SK-N-SH (cell line): ENCODE measurements at regions not wholly inside any gene's neighbourhood (a gene's known extent, or its start where the extent isn't known, plus 50 kb on each side); places are given as distances from the start of the nearest gene placed in this dataset.

ENCODE experiments used
- CTCF ChIA-PET: fragments of 300-600, 350-600 bp; formaldehyde crosslinking; extraction: SDS; loops from one replicate; lab custom pipeline; 2021; lab: Yijun Ruan, JAX
- POLR2A ChIA-PET: fragments of 350-600 bp; sonication (Branson Sonifier 250); formaldehyde crosslinking; extraction: SDS; loops from one replicate; lab custom pipeline; 2020; ENCODE audit warnings: antibody characterized with exemption, inconsistent platforms; lab: Yijun Ruan, JAX
- DNase-seq: peaks from one replicate; pipeline ENCODE4 v3.0.0; 2012
- H2AFZ ChIP-seq: fragments of 200-600 bp; sonication (generic); 2 replicates; pipeline ENCODE4 v1.8.1; 2016; ENCODE audit warnings: antibody characterized with exemption, mild to moderate bottlenecking, low read depth
- H3F3A ChIP-seq: fragments of 200-600 bp; sonication (generic); replicated peaks from 2 replicates; pipeline ENCODE3; 2016; ENCODE audit warnings: antibody characterized with exemption, mild to moderate bottlenecking; ENCODE audit not compliant: insufficient read depth
- H3K27ac ChIP-seq, 2 experiments: fragments of 200-500 bp in 1 of 2; fragments of 200-600 bp in 1 of 2; sonication (Bioruptor generic) in 1 of 2; sonication (generic), shearing (Covaris generic) in 1 of 2; 2 replicates each; pipeline versions ENCODE4 v1.5.1 to v1.6.1; 2014 to 2016; ENCODE audit warnings: low read depth in 2 of 2, inconsistent platforms in 1 of 2, low read length in 1 of 2, mild to moderate bottlenecking in 1 of 2, mixed read lengths in 1 of 2
- H3K27me3 ChIP-seq: fragments of 200-600 bp; sonication (generic), shearing (Covaris generic); 2 replicates; pipeline ENCODE4 v1.6.1; 2016; ENCODE audit warnings: mixed run types; ENCODE audit not compliant: insufficient read depth
- H3K36me3 ChIP-seq, 2 experiments: fragments of 200-500 bp in 1 of 2; fragments of 200-600 bp in 1 of 2; sonication (Bioruptor generic) in 1 of 2; sonication (generic) in 1 of 2; replicated peaks in 1 of 2; 2 replicates each; pipeline versions ENCODE3 to v1.5.1; 2014 to 2016; ENCODE audit warnings: low read length in 1 of 2, mild to moderate bottlenecking in 1 of 2; ENCODE audit not compliant: insufficient read depth in 2 of 2, control insufficient read depth in 1 of 2
- H3K4me1 ChIP-seq, 2 experiments: fragments of 200-500 bp in 1 of 2; fragments of 200-600 bp in 1 of 2; sonication (Bioruptor generic) in 1 of 2; sonication (generic), shearing (Covaris generic) in 1 of 2; 2 replicates each; pipeline versions ENCODE4 v1.5.1 to v1.6.1; 2014 to 2016; ENCODE audit warnings: low read depth in 1 of 2, low read length in 1 of 2, mixed run types in 1 of 2; ENCODE audit not compliant: insufficient read depth in 2 of 2, control insufficient read depth in 1 of 2
- H3K4me2 ChIP-seq: fragments of 200-600 bp; sonication (generic), shearing (Covaris generic); 2 replicates; pipeline ENCODE4 v1.6.1; 2017; ENCODE audit warnings: mixed run types
- H3K4me3 ChIP-seq, 2 experiments: fragments of 200-500 bp in 1 of 2; fragments of 200-600 bp in 1 of 2; sonication (Bioruptor generic) in 1 of 2; sonication (generic), shearing (Covaris generic) in 1 of 2; 2 replicates each; pipeline versions ENCODE4 v1.5.1 to v1.8.1; 2014 to 2016; ENCODE audit warnings: low read depth in 2 of 2, inconsistent platforms in 1 of 2, low read length in 1 of 2, mild to moderate bottlenecking in 1 of 2, mixed read lengths in 1 of 2, moderate library complexity in 1 of 2
- H3K79me2 ChIP-seq: fragments of 200-600 bp; sonication (generic); 2 replicates; pipeline ENCODE4 v1.8.1; 2017; ENCODE audit warnings: mild to moderate bottlenecking; ENCODE audit not compliant: insufficient read depth
- H3K9ac ChIP-seq: fragments of 200-600 bp; sonication (generic); 2 replicates; pipeline ENCODE4 v1.6.1; 2017; ENCODE audit warnings: mixed run types
- H3K9me2 ChIP-seq: fragments of 200-600 bp; sonication (generic); 2 replicates; pipeline ENCODE4 v1.6.1; 2017; ENCODE audit warnings: mixed run types
- H3K9me3 ChIP-seq: fragments of 200-600 bp; sonication (generic); 2 replicates; pipeline ENCODE4 v1.6.1; 2017; ENCODE audit warnings: mixed run types, mild to moderate bottlenecking, moderate library complexity
- H4K20me1 ChIP-seq: fragments of 200-600 bp; sonication (generic); 2 replicates; pipeline ENCODE4 v1.6.1; 2017; ENCODE audit warnings: mild to moderate bottlenecking, mixed run types; ENCODE audit not compliant: insufficient read depth
- ELF1 ChIP-seq: IDR thresholded peaks from 2 replicates; pipeline ENCODE4 v1.4.0; 2012
- EP300 ChIP-seq, 2 experiments: IDR thresholded peaks; 2 replicates each; pipeline versions ENCODE4 v1.4.0 to v1.6.1; 2012; ENCODE audit warnings: borderline replicate concordance in 1 of 2, low read depth in 1 of 2, low read length in 1 of 2
- EZH2phosphoT487 ChIP-seq: fragments of 200-600 bp; sonication (generic); IDR thresholded peaks from 2 replicates; pipeline ENCODE4 v1.6.1; 2017; ENCODE audit warnings: low read depth, mixed run types, mild to moderate bottlenecking, antibody characterized with exemption, moderate library complexity, borderline replicate concordance
- FOSL2 ChIP-seq: IDR thresholded peaks from 2 replicates; pipeline ENCODE4 v1.4.0; 2012; ENCODE audit warnings: low read depth, mild to moderate bottlenecking, moderate library complexity, borderline replicate concordance
- MEF2A ChIP-seq: IDR thresholded peaks from 2 replicates; pipeline ENCODE4 v1.4.0; 2012; ENCODE audit warnings: low read depth, borderline replicate concordance
- NFIC ChIP-seq: IDR thresholded peaks from 2 replicates; pipeline ENCODE4 v1.4.0; 2012; ENCODE audit warnings: borderline replicate concordance
- RCOR1 ChIP-seq: fragments of 150-350 bp; IDR thresholded peaks from 2 replicates; pipeline ENCODE4 v1.6.1; 2017; ENCODE audit warnings: antibody characterized with exemption, low read length
- SIN3A ChIP-seq: IDR thresholded peaks from 2 replicates; pipeline ENCODE4 v1.6.1; 2012; ENCODE audit warnings: low read depth, mild to moderate bottlenecking, low read length, moderate library complexity, borderline replicate concordance
- TAF1 ChIP-seq: IDR thresholded peaks from 2 replicates; pipeline ENCODE4 v1.6.1; 2012; ENCODE audit warnings: low read depth, mild to moderate bottlenecking, low read length, moderate library complexity, borderline replicate concordance
- WGBS: methylation state at CpG from one replicate; pipeline ENCODE4 v1.1.6; 2017; ENCODE audit warnings: low lambda C conversion rate; 5-methylcytosine and 5-hydroxymethylcytosine counted together
- TF ChIP-seq, protein P1 (sequence below): IDR thresholded peaks from 2 replicates; pipeline ENCODE4 v1.4.0; 2012; ENCODE audit warnings: low read depth, borderline replicate concordance
- TF ChIP-seq, protein P2 (sequence below): IDR thresholded peaks from 2 replicates; pipeline ENCODE4 v1.4.0; 2012; ENCODE audit warnings: low read depth
- TF ChIP-seq, protein P3 (sequence below): IDR thresholded peaks from 2 replicates; pipeline ENCODE4 v1.4.0; 2012; ENCODE audit warnings: low read depth, borderline replicate concordance
- TF ChIP-seq, protein P4 (sequence below): IDR thresholded peaks from 2 replicates; pipeline ENCODE4; 2012
- TF ChIP-seq, protein P5 (sequence below): IDR thresholded peaks from 2 replicates; pipeline ENCODE4 v1.6.1; 2012; ENCODE audit warnings: mild to moderate bottlenecking, low read depth, low read length, moderate library complexity
- TF ChIP-seq, protein P6 (sequence below): fragments of 150-350 bp; IDR thresholded peaks from 2 replicates; pipeline ENCODE4 v1.6.1; 2016; ENCODE audit warnings: mild to moderate bottlenecking, low read depth, low read length

DNA sequence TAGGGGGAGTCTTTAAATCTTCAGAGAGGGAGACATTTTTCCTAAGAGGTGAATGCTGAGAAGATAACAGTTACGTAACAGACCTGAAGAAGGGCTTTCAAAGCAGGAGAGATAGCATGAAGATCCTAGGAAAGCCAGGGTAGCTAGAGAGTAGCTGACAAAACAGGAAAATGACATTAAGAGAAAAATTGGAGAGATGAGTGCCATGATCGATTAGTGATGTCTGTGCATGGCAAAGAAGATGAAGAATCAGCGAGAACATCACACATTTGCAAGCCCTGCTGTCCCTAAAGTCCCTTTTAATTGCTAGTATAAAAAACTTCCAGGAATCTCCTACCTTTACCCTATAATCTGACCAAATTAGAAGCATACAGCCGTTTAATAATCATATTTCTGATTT lies 116.9 kb upstream of the PAX6 start:
- CTCF ChIA-PET = interaction anchor here (0.6 kb wide), 1 partner anchor 549 kb away, joined by 3 read pairs; no protein-coding TSS in a partner anchor
- DNase-seq = no peak
- Histone ChIP-seq H4K20me1 (no peaks in the 10 kb centered on the region), H3K4me1 (no peaks in the 10 kb centered on the region), H3K4me3 (no peak overlapping the region), H3K9me3 (no peaks in the 10 kb centered on the region), H3K9ac (no peak overlapping the region), H3K27me3 (peaks cover 16% of the 10 kb centered on the region; the same call in 1 of the 2 replicates), H3F3A (no peaks in the 10 kb centered on the region), H3K36me3 (no peaks in the 10 kb centered on the region), H2AFZ (no peak overlapping the region), H3K9me2 (no peaks in the 10 kb centered on the region), H3K4me2 (no peak overlapping the region), H3K79me2 (no peaks in the 10 kb centered on the region), H3K27ac (no peak overlapping the region)
- WGBS = 23% methylated on average over 4 of the region's 4 CpGs
- POLR2A ChIA-PET = no interaction called here
- TF ChIP-seq MEF2A (no peak), EZH2phosphoT487 (no peak), ELF1 (no peak), EP300 (IDR thresholded peaks at IDR 0.05; ENCODE audit: borderline replicate concordance in 1 of 2, low read depth in 1 of 2, low read length in 1 of 2) (no peak), SIN3A (no peak), NFIC (no peak), RCOR1 (no peak), FOSL2 (no peak), TAF1 (no peak)
- TF ChIP-seq, protein P1, sequence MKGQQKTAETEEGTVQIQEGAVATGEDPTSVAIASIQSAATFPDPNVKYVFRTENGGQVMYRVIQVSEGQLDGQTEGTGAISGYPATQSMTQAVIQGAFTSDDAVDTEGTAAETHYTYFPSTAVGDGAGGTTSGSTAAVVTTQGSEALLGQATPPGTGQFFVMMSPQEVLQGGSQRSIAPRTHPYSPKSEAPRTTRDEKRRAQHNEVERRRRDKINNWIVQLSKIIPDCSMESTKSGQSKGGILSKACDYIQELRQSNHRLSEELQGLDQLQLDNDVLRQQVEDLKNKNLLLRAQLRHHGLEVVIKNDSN = no peak
- TF ChIP-seq, protein P2, sequence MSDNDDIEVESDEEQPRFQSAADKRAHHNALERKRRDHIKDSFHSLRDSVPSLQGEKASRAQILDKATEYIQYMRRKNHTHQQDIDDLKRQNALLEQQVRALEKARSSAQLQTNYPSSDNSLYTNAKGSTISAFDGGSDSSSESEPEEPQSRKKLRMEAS = no peak
- TF ChIP-seq, protein P3, sequence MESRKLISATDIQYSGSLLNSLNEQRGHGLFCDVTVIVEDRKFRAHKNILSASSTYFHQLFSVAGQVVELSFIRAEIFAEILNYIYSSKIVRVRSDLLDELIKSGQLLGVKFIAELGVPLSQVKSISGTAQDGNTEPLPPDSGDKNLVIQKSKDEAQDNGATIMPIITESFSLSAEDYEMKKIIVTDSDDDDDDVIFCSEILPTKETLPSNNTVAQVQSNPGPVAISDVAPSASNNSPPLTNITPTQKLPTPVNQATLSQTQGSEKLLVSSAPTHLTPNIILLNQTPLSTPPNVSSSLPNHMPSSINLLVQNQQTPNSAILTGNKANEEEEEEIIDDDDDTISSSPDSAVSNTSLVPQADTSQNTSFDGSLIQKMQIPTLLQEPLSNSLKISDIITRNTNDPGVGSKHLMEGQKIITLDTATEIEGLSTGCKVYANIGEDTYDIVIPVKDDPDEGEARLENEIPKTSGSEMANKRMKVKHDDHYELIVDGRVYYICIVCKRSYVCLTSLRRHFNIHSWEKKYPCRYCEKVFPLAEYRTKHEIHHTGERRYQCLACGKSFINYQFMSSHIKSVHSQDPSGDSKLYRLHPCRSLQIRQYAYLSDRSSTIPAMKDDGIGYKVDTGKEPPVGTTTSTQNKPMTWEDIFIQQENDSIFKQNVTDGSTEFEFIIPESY = no peak
- TF ChIP-seq, protein P4, sequence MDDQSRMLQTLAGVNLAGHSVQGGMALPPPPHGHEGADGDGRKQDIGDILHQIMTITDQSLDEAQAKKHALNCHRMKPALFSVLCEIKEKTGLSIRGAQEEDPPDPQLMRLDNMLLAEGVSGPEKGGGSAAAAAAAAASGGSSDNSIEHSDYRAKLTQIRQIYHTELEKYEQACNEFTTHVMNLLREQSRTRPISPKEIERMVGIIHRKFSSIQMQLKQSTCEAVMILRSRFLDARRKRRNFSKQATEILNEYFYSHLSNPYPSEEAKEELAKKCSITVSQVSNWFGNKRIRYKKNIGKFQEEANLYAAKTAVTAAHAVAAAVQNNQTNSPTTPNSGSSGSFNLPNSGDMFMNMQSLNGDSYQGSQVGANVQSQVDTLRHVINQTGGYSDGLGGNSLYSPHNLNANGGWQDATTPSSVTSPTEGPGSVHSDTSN = no peak
- TF ChIP-seq, protein P5, sequence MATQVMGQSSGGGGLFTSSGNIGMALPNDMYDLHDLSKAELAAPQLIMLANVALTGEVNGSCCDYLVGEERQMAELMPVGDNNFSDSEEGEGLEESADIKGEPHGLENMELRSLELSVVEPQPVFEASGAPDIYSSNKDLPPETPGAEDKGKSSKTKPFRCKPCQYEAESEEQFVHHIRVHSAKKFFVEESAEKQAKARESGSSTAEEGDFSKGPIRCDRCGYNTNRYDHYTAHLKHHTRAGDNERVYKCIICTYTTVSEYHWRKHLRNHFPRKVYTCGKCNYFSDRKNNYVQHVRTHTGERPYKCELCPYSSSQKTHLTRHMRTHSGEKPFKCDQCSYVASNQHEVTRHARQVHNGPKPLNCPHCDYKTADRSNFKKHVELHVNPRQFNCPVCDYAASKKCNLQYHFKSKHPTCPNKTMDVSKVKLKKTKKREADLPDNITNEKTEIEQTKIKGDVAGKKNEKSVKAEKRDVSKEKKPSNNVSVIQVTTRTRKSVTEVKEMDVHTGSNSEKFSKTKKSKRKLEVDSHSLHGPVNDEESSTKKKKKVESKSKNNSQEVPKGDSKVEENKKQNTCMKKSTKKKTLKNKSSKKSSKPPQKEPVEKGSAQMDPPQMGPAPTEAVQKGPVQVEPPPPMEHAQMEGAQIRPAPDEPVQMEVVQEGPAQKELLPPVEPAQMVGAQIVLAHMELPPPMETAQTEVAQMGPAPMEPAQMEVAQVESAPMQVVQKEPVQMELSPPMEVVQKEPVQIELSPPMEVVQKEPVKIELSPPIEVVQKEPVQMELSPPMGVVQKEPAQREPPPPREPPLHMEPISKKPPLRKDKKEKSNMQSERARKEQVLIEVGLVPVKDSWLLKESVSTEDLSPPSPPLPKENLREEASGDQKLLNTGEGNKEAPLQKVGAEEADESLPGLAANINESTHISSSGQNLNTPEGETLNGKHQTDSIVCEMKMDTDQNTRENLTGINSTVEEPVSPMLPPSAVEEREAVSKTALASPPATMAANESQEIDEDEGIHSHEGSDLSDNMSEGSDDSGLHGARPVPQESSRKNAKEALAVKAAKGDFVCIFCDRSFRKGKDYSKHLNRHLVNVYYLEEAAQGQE = no peak
- TF ChIP-seq, protein P6, sequence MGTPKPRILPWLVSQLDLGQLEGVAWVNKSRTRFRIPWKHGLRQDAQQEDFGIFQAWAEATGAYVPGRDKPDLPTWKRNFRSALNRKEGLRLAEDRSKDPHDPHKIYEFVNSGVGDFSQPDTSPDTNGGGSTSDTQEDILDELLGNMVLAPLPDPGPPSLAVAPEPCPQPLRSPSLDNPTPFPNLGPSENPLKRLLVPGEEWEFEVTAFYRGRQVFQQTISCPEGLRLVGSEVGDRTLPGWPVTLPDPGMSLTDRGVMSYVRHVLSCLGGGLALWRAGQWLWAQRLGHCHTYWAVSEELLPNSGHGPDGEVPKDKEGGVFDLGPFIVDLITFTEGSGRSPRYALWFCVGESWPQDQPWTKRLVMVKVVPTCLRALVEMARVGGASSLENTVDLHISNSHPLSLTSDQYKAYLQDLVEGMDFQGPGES = no peak
